ENCODE measurements at regions not wholly inside any gene's neighbourhood (a gene's known extent, or its start where the extent isn't known, plus 50 kb on each side); places are given as distances from the start of the nearest gene placed in this dataset.

- H3K27ac Mint-ChIP-seq: no peak overlapping the region
- H3K27ac ChIP-seq (ENCODE audit: low read depth): no peak overlapping the region
- ATAC-seq: no peak
- H4K20me1 ChIP-seq (replicated peaks; ENCODE audit: insufficient read depth): no peaks in the 10 kb centered on the region
- peaks cover 19% of the 10 kb centered on the region for H3K27me3 Mint-ChIP-seq (ENCODE audit: insufficient read depth, low read depth, poor library complexity)
- H3K9me2 ChIP-seq (ENCODE audit: insufficient read depth): 0 out of 2 replicates have a peak, but pooled peaks cover 3% of the 10 kb centered on the region
- H3K79me2 ChIP-seq (replicated peaks; ENCODE audit: insufficient read depth): no peaks in the 10 kb centered on the region
- H3K4me2 ChIP-seq: no peak overlapping the region
- DNase-seq (ENCODE audit: low spot score): no peak
- TF ChIP-seq ZNF462 (CRISPR knock-in tag; IDR thresholded peaks at IDR 0.05) (no peak), JUNB (IDR thresholded peaks at IDR 0.05; ENCODE audit: unreplicated experiment) (no peak), REST (IDR thresholded peaks at IDR 0.05; ENCODE audit: unreplicated experiment) (no peak), CREB1 (CRISPR knock-in tag; IDR thresholded peaks at IDR 0.05; ENCODE audit: low read depth) (no peak), CTCF (conservative IDR thresholded peaks at IDR 0.05; ENCODE audit: low read depth in 2 of 2) (no peak), POLR2AphosphoS5 (IDR thresholded peaks at IDR 0.05; ENCODE audit: low read depth) (no peak), ZNF114 (CRISPR knock-in tag; IDR thresholded peaks at IDR 0.05) (no peak), EZH2phosphoT487 (IDR thresholded peaks at IDR 0.05; ENCODE audit: unreplicated experiment) (no peak), NANOG (IDR thresholded peaks at IDR 0.05; ENCODE audit: borderline replicate concordance) (no peak), ETS1 (IDR thresholded peaks at IDR 0.05) (no peak), STAT1 (IDR thresholded peaks at IDR 0.05; ENCODE audit: unreplicated experiment) (no peak)
- H3F3A ChIP-seq (replicated peaks; ENCODE audit: low read depth): no peaks in the 10 kb centered on the region
- no peaks in the 10 kb centered on the region for H3K36me3 ChIP-seq (ENCODE audit: insufficient read depth)
- no peaks in the 10 kb centered on the region for H3K9me3 Mint-ChIP-seq
- peaks cover 28% of the 10 kb centered on the region for H3K27me3 ChIP-seq (ENCODE audit: insufficient read depth)
- no peaks in the 10 kb centered on the region for H3K36me3 Mint-ChIP-seq (ENCODE audit: low read depth)
- H3K4me1 ChIP-seq (ENCODE audit: insufficient read depth): peaks cover 9% of the 10 kb centered on the region
- H3K4me1 Mint-ChIP-seq: peaks cover 13% of the 10 kb centered on the region
- no peak overlapping the region for H2AFZ ChIP-seq
- no peak overlapping the region for H3K4me3 ChIP-seq
- H3K4me3 Mint-ChIP-seq: no peak overlapping the region
Observed at GRCh38 chr21:15247613-15248012, 182.8 kb upstream of the NRIP1 start.

Data from GM23338 (cell line).